Lung (tissue), 11 donors: ENCODE measurements at regions not wholly inside any gene's neighbourhood (a gene's known extent, or its start where the extent isn't known, plus 50 kb on each side); places are given as distances from the start of the nearest gene placed in this dataset.
A peak's percentile ranks its signal among the peaks of the same experiment; 100 is the strongest.

Experiments used
- ATAC-seq: fragments of 200-7000 bp; cut with Tn5 transposase; one replicate; pipeline ENCODE4 v1.9.1; 2020; ENCODE audit warnings: moderate number of reproducible peaks; ENCODE audit not compliant: insufficient read depth, low FRiP score
- DNase-seq, 3 donors: peaks; one replicate each; pipeline ENCODE4 v3.0.0-alpha.2; 2013 to 2017
- H3K27ac ChIP-seq, 2 donors: one replicate each; pipeline ENCODE4 v1.5.1; 2013; ENCODE audit warnings: mild to moderate bottlenecking in 2 of 2, moderate library complexity in 2 of 2, control low read depth in 1 of 2, inconsistent platforms in 1 of 2, low read depth in 1 of 2, low read length in 1 of 2
- H3K27me3 ChIP-seq, 3 donors: one replicate each; pipeline ENCODE4 v1.5.1; 2013; ENCODE audit warnings: low read length in 2 of 3; ENCODE audit not compliant: control insufficient read depth in 3 of 3, insufficient read depth in 3 of 3
- H3K36me3 ChIP-seq, 4 donors: one replicate each; pipeline ENCODE4 v1.5.1; 2013; ENCODE audit warnings: low read length in 4 of 4, mild to moderate bottlenecking in 1 of 4, moderate library complexity in 1 of 4; ENCODE audit not compliant: control insufficient read depth in 4 of 4, insufficient read depth in 4 of 4
- H3K4me1 ChIP-seq, 5 donors: one replicate each; pipeline ENCODE4 v1.5.1; 2013; ENCODE audit warnings: low read length in 5 of 5, mild to moderate bottlenecking in 2 of 5, moderate library complexity in 1 of 5; ENCODE audit not compliant: control insufficient read depth in 5 of 5, insufficient read depth in 5 of 5
- H3K4me3 ChIP-seq: one replicate; pipeline ENCODE4 v1.5.1; 2013; ENCODE audit warnings: mild to moderate bottlenecking, control low read depth, moderate library complexity
- H3K9ac ChIP-seq, 2 donors: one replicate each; pipeline ENCODE4 v1.5.1; 2013; ENCODE audit warnings: low read length in 2 of 2, control low read depth in 1 of 2; ENCODE audit not compliant: insufficient read depth in 1 of 2
- H3K9me3 ChIP-seq, 4 donors: one replicate each; pipeline ENCODE4 v1.5.1; 2013; ENCODE audit warnings: low read length in 3 of 4, mild to moderate bottlenecking in 1 of 4, moderate library complexity in 1 of 4; ENCODE audit not compliant: control insufficient read depth in 4 of 4, insufficient read depth in 3 of 4
- CTCF ChIP-seq: IDR thresholded peaks from 2 replicates; pipeline ENCODE4 v1.5.1; 2012; ENCODE audit warnings: mild to moderate bottlenecking; ENCODE audit errors: control extremely low read depth, extremely low read depth
- WGBS, 2 donors: extraction: QIAGEN DNeasy Blood & Tissue Kit; methylation state at CpG; one replicate each; pipeline ENCODE4 v1.1.7; 2013; 5-methylcytosine and 5-hydroxymethylcytosine counted together
- donor health status: control.
- donor health status: control.
- donor health status: Bipolar disorder and iron deficiency.
- donor health status: healthy.
- donor health status: DM: yes; HTN: yes; CAD: no.

- Histone ChIP-seq H3K4me1 (peaks cover 0 to 38% (median 27%) of the 10 kb centered on the region in 5 donors), H3K36me3 (no peaks in the 10 kb centered on the region), H3K9me3 (no peaks in the 10 kb centered on the region), H3K27ac (peak overlapping the region in 1 of 2 donors; percentile 61), H3K4me3 (no peak overlapping the region), H3K27me3 (no peaks in the 10 kb centered on the region), H3K9ac (peak overlapping the region; percentile 21 to 63)
- DNase-seq (peak; percentile 37 to 89 (median 86)), ATAC-seq (no peak)
- 32 to 49% methylated on average over 9 of the region's 9 CpGs for WGBS, 2 donors
- TF ChIP-seq CTCF, result no peak
Measured at GRCh38 chr2:8119782-8120505, 561.9 kb upstream of the ID2 start.

- ATAC-seq (no peak), DNase-seq (peak in 1 of 3 donors; percentile 68)
- H3K9me3 ChIP-seq, result no peaks in the 10 kb centered on the region
- TF ChIP-seq CTCF, result no peak
- H3K9ac ChIP-seq, result peak overlapping the region in 1 of 2 donors; percentile 63
- no peak overlapping the region for H3K4me3 ChIP-seq
- H3K36me3 ChIP-seq, result no peaks in the 10 kb centered on the region
- no peaks in the 10 kb centered on the region for H3K27me3 ChIP-seq
- H3K4me1 ChIP-seq, result peaks cover 0 to 43% (median 30%) of the 10 kb centered on the region in 5 donors
- no peak overlapping the region for H3K27ac ChIP-seq
- WGBS, 2 donors, result 72 to 82% methylated on average over 6 of the region's 6 CpGs
Measured at GRCh38 chr2:8120506-8120860, 561.4 kb upstream of the ID2 start.

- no peak for ATAC-seq
- Histone ChIP-seq H3K9me3 (no peaks in the 10 kb centered on the region), H3K27me3 (no peaks in the 10 kb centered on the region), H3K27ac (no peak overlapping the region), H3K36me3 (no peaks in the 10 kb centered on the region), H3K4me1 (peaks cover 0 to 50% (median 30%) of the 10 kb centered on the region in 5 donors), H3K9ac (no peak overlapping the region), H3K4me3 (no peak overlapping the region)
- no peak for TF ChIP-seq CTCF
- peak in 1 of 3 donors; percentile 15 for DNase-seq
- 91 to 93% methylated on average over 10 of the region's 10 CpGs for WGBS, 2 donors
Measured at GRCh38 chr2:8121022-8121825, 560.6 kb upstream of the ID2 start.
